GM12878 (cell line): ENCODE measurements at regions not wholly inside any gene's neighbourhood (a gene's known extent, or its start where the extent isn't known, plus 50 kb on each side); places are given as distances from the start of the nearest gene placed in this dataset.
A peak's percentile ranks its signal among the peaks of the same experiment; 100 is the strongest.

Source experiments
- ATAC-seq: fragments of 200-7000 bp; cut with Tn5 transposase; 3 replicates; pipeline ENCODE4 v1.9.1; 2020; ENCODE audit warnings: mild to moderate bottlenecking, moderate library complexity
- BruUV-seq: library from RNA; stranded (reverse); fragments of 400-500 nt; replicated peaks from 2 replicates; lab custom pipeline; 2021; lab: Mats Ljungman, UMichigan
- CTCF ChIA-PET: fragments of 300-600 bp; sonication (Branson Sonifier 250); formaldehyde crosslinking; extraction: SDS; loops from one replicate; lab custom pipeline; 2021; ENCODE audit warnings: inconsistent platforms; lab: Yijun Ruan, JAX
- POLR2A ChIA-PET: fragments of 350-600 bp; formaldehyde crosslinking; extraction: SDS; loops from one replicate; lab custom pipeline; 2021; ENCODE audit warnings: inconsistent platforms; lab: Charles Lee
- RAD21 ChIA-PET: fragments of 300-600 bp; sonication (Branson Sonifier 250); formaldehyde crosslinking; loops from one replicate; lab custom pipeline; 2023; ENCODE audit warnings: antibody characterized with exemption; ENCODE audit not compliant: unreplicated experiment; lab: Charles Lee
- SMC1A ChIA-PET: fragments of 300-600 bp; sonication (Branson Sonifier 250); formaldehyde crosslinking; loops from one replicate; lab custom pipeline; 2023; ENCODE audit not compliant: unreplicated experiment, uncharacterized antibody; lab: Charles Lee
- DNase-seq: peaks from one replicate; pipeline ENCODE4 v3.0.0-alpha.2; 2011; ENCODE audit warnings: low read depth, low spot score
- FAIRE-seq: peaks from 3 replicates; lab custom pipeline; 2011; peaks lifted over from hg19 to GRCh38; lab: Jason Lieb, UNC
- H2AFZ ChIP-seq: 2 replicates; pipeline ENCODE4 v1.6.0; 2011; ENCODE audit warnings: low read depth, low read length, control low read depth; ENCODE audit not compliant: control insufficient read depth
- H3K27ac ChIP-seq: 2 replicates; pipeline ENCODE4 v1.5.1; 2011; ENCODE audit warnings: control low read depth; ENCODE audit not compliant: control insufficient read depth, insufficient read depth
- H3K27me3 ChIP-seq, 2 experiments: replicated peaks in 1 of 2; 2 replicates each; pipeline versions ENCODE4 v1.6.0 to v1.6.1; 2011; ENCODE audit warnings: low read length in 1 of 2; ENCODE audit not compliant: control insufficient read depth in 2 of 2, insufficient read depth in 2 of 2
- H3K36me3 ChIP-seq, 2 experiments: 2 replicates each; pipeline ENCODE4 v1.5.1; 2011; ENCODE audit warnings: low read length in 1 of 2; ENCODE audit not compliant: control insufficient read depth in 2 of 2, insufficient read depth in 2 of 2
- H3K4me1 ChIP-seq: 2 replicates; pipeline ENCODE4 v1.6.1; 2011; ENCODE audit warnings: mild to moderate bottlenecking, low read length, moderate library complexity, mixed read lengths; ENCODE audit not compliant: control insufficient read depth, insufficient read depth
- H3K4me2 ChIP-seq: 2 replicates; pipeline ENCODE4 v1.6.0; 2011; ENCODE audit warnings: control low read depth; ENCODE audit not compliant: control insufficient read depth, insufficient read depth
- H3K4me3 ChIP-seq: fragments of 200-600 bp; sonication (generic); 2 replicates; pipeline ENCODE4 v1.5.1; 2016
- H3K79me2 ChIP-seq: 2 replicates; pipeline ENCODE4 v1.6.0; 2011; ENCODE audit warnings: low read length; ENCODE audit not compliant: control insufficient read depth, insufficient read depth
- H3K9ac ChIP-seq: 2 replicates; pipeline ENCODE4 v1.8.0; 2011; ENCODE audit warnings: low read length, control low read depth, mixed read lengths; ENCODE audit not compliant: control insufficient read depth, insufficient read depth
- H3K9me3 ChIP-seq: replicated peaks from 3 replicates; pipeline ENCODE4 v1.5.1; 2011; ENCODE audit warnings: mild to moderate bottlenecking, low read length; ENCODE audit not compliant: control insufficient read depth, insufficient read depth
- H4K20me1 ChIP-seq: 2 replicates; pipeline ENCODE4 v1.6.0; 2011; ENCODE audit not compliant: control insufficient read depth, insufficient read depth
- CBX3 ChIP-seq: fragments of 200-600 bp; sonication (generic); IDR thresholded peaks from 2 replicates; pipeline ENCODE4 v1.6.1; 2016; ENCODE audit warnings: low read depth, borderline replicate concordance
- CREM ChIP-seq: IDR thresholded peaks from 2 replicates; pipeline ENCODE4 v1.6.1; 2014; ENCODE audit warnings: antibody characterized with exemption, low read depth
- FOXK2 ChIP-seq: fragments of 450-650 bp; IDR thresholded peaks from 2 replicates; pipeline ENCODE4 v1.6.1; 2017; ENCODE audit warnings: mild to moderate bottlenecking, moderate library complexity
- MTA2 ChIP-seq: fragments of 450-650 bp; IDR thresholded peaks from 2 replicates; pipeline ENCODE4 v1.6.1; 2016; ENCODE audit warnings: low read depth, mild to moderate bottlenecking, moderate library complexity
- MYC ChIP-seq: IDR thresholded peaks from 2 replicates; pipeline ENCODE4 v1.6.1; 2011; ENCODE audit warnings: mild to moderate bottlenecking, low read length, moderate library complexity, inconsistent platforms; ENCODE audit not compliant: insufficient read depth, insufficient replicate concordance, insufficient read length, severe bottlenecking
- NR2F1 ChIP-seq: fragments of 450-650 bp; conservative IDR thresholded peaks from 2 replicates; pipeline ENCODE4 v1.6.1; 2017; ENCODE audit warnings: mild to moderate bottlenecking
- POLR2A ChIP-seq: IDR thresholded peaks from 2 replicates; pipeline ENCODE4 v1.6.1; 2011; ENCODE audit warnings: low read depth, mild to moderate bottlenecking, low read length
- RBBP5 ChIP-seq: fragments of 200-600 bp; sonication (generic); conservative IDR thresholded peaks from 2 replicates; pipeline ENCODE4 v1.6.1; 2016
- SREBF2 ChIP-seq: IDR thresholded peaks from 2 replicates; pipeline ENCODE4 v1.6.1; 2012; ENCODE audit warnings: mild to moderate bottlenecking, low read length
- SRF ChIP-seq, 2 experiments: IDR thresholded peaks; 2 replicates each; pipeline ENCODE4 v1.6.1; 2011; ENCODE audit warnings: low read depth in 2 of 2, low read length in 2 of 2, mild to moderate bottlenecking in 1 of 2, moderate library complexity in 1 of 2
- TCF3 ChIP-seq: IDR thresholded peaks from 2 replicates; pipeline ENCODE4 v1.6.1; 2012; ENCODE audit warnings: low read depth, mild to moderate bottlenecking, low read length, borderline replicate concordance; ENCODE audit not compliant: insufficient read depth
- WGBS: methylation state at CpG from one replicate; pipeline ENCODE4 v1.1.6; 2016; ENCODE audit warnings: low lambda C conversion rate; ENCODE audit not compliant: insufficient replicate concordance, insufficient coverage; ENCODE audit errors: missing lambda C conversion rate; 5-methylcytosine and 5-hydroxymethylcytosine counted together
- in situ Hi-C: fragments of 300-500 bp; cut with MboI; formaldehyde crosslinking; loops from 9 replicates; pipeline ENCODE4 v1.14.3; 2018; ENCODE audit warnings: mixed read lengths
- intact Hi-C: fragments of 100-400 bp; cut with micrococcal nuclease; formaldehyde crosslinking; loops from one replicate; pipeline ENCODE4 v1.14.2; 2022; ENCODE audit not compliant: unreplicated experiment
- TF ChIP-seq, protein P1 (sequence below): fragments of 450-650 bp; IDR thresholded peaks from 2 replicates; pipeline ENCODE4 v1.6.1; 2017; ENCODE audit warnings: mild to moderate bottlenecking, low read depth, inconsistent platforms; ENCODE audit not compliant: poor library complexity, severe bottlenecking
- TF ChIP-seq, protein P2 (sequence below): fragments of 150-350 bp; IDR thresholded peaks from 2 replicates; pipeline ENCODE4 v1.6.1; 2014; ENCODE audit warnings: mild to moderate bottlenecking, low read depth, low read length
- TF ChIP-seq, protein P3 (sequence below): IDR thresholded peaks from 2 replicates; pipeline ENCODE4 v1.6.1; 2011; ENCODE audit warnings: borderline replicate concordance, low read depth, mild to moderate bottlenecking, moderate library complexity, mixed read lengths, low read length; ENCODE audit not compliant: insufficient read depth; ENCODE audit errors: extremely low read length
- TF ChIP-seq, protein P4 (sequence below): fragments of 450-650 bp; formaldehyde crosslinking; IDR thresholded peaks from 2 replicates; pipeline ENCODE4 v1.4.0; 2022; ENCODE audit warnings: mild to moderate bottlenecking, moderate library complexity

DNA sequence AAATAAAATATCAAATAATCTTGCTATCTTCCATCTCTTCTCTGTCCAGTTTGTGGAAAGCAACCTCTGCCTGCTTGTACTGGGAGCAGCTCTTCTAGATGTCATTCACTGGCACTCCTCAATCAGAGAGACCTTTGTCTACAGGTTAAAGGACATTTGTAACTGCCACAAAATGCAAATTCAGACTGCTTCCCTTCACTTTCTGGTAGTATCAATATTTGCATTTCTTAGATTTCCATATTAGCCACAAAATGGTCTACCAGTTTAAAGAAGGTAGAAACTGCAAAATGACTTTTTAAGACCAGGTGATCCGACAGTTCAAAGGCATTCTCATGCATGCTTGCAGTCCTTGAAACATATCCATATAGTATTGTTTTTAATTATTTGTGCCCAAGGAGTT, 51.7 kb upstream of the RCN1 start (continued):
- TF ChIP-seq, protein P1, sequence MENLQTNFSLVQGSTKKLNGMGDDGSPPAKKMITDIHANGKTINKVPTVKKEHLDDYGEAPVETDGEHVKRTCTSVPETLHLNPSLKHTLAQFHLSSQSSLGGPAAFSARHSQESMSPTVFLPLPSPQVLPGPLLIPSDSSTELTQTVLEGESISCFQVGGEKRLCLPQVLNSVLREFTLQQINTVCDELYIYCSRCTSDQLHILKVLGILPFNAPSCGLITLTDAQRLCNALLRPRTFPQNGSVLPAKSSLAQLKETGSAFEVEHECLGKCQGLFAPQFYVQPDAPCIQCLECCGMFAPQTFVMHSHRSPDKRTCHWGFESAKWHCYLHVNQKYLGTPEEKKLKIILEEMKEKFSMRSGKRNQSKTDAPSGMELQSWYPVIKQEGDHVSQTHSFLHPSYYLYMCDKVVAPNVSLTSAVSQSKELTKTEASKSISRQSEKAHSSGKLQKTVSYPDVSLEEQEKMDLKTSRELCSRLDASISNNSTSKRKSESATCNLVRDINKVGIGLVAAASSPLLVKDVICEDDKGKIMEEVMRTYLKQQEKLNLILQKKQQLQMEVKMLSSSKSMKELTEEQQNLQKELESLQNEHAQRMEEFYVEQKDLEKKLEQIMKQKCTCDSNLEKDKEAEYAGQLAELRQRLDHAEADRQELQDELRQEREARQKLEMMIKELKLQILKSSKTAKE, result no peak
- TF ChIP-seq MYC (no peak), NR2F1 (0 out of 2 replicates have a peak, but pooled peaks have one; percentile 29)
- TF ChIP-seq, protein P2, sequence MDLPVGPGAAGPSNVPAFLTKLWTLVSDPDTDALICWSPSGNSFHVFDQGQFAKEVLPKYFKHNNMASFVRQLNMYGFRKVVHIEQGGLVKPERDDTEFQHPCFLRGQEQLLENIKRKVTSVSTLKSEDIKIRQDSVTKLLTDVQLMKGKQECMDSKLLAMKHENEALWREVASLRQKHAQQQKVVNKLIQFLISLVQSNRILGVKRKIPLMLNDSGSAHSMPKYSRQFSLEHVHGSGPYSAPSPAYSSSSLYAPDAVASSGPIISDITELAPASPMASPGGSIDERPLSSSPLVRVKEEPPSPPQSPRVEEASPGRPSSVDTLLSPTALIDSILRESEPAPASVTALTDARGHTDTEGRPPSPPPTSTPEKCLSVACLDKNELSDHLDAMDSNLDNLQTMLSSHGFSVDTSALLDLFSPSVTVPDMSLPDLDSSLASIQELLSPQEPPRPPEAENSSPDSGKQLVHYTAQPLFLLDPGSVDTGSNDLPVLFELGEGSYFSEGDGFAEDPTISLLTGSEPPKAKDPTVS, result no peak

DNA sequence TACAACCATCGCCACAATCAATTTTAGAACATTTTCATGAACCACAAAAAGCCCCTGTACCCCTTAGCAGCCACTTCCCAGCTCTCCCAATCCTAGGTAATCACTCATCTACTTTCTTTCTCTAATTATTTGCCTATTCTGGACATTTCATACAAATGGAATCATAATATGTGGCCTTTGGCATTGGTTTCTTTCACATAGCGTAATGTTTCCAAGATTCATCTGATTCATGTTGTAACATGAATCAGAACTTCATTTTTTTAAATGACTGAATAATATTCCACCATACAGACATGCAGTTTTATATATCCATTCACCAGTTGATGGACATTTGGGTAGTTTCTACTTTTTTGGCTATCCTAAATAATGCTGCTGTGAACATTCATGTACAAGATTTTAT, 56.2 kb upstream of the RCN1 start:
- Histone ChIP-seq H4K20me1 (no peaks in the 10 kb centered on the region), H3K4me1 (0 out of 2 replicates have a peak, but pooled peaks cover 4% of the 10 kb centered on the region), H2AFZ (no peak overlapping the region), H3K9ac (no peak overlapping the region), H3K27ac (no peak overlapping the region), H3K36me3 (no peaks in the 10 kb centered on the region), H3K4me2 (no peak overlapping the region), H3K9me3 (no peaks in the 10 kb centered on the region), H3K27me3 (no peaks in the 10 kb centered on the region), H3K4me3 (no peak overlapping the region), H3K79me2 (no peaks in the 10 kb centered on the region)
- RAD21 ChIA-PET, result no interaction called here
- ATAC-seq (no peak), DNase-seq (no peak), FAIRE-seq (no peak)
- WGBS, result 95% methylated on average over 2 of the region's 2 CpGs
- no TSS peak for BruUV-seq
- POLR2A ChIA-PET, result interaction anchor here (0.6 kb wide), 1 partner anchor 67 kb away, joined by 3 read pairs; no protein-coding TSS in a partner anchor
- CTCF ChIA-PET, result interaction anchor here (1.1 kb wide), 1 partner anchor 12 kb away, joined by 5 read pairs; no protein-coding TSS in a partner anchor
- in situ Hi-C loops (no loop called here), intact Hi-C loops (no loop called here)
- SMC1A ChIA-PET, result interaction anchor here (0.6 to 1.4 kb wide), 3 partner anchors 18 to 276 kb away, joined by 3 to 4 read pairs (median 3); no protein-coding TSS in a partner anchor
- TF ChIP-seq FOXK2, result no peak
- no peak for TF ChIP-seq SREBF2
- no peak for TF ChIP-seq CREM
- no peak for TF ChIP-seq POLR2A
- TF ChIP-seq TCF3, result no peak
- TF ChIP-seq CBX3, result no peak
- TF ChIP-seq, protein P3, sequence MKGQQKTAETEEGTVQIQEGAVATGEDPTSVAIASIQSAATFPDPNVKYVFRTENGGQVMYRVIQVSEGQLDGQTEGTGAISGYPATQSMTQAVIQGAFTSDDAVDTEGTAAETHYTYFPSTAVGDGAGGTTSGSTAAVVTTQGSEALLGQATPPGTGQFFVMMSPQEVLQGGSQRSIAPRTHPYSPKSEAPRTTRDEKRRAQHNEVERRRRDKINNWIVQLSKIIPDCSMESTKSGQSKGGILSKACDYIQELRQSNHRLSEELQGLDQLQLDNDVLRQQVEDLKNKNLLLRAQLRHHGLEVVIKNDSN, result no peak
- no peak for TF ChIP-seq SRF (IDR thresholded peaks at IDR 0.05; ENCODE audit: low read depth in 2 of 2, low read length in 2 of 2)
- TF ChIP-seq MTA2, result no peak
- no peak for TF ChIP-seq RBBP5
- TF ChIP-seq, protein P4, sequence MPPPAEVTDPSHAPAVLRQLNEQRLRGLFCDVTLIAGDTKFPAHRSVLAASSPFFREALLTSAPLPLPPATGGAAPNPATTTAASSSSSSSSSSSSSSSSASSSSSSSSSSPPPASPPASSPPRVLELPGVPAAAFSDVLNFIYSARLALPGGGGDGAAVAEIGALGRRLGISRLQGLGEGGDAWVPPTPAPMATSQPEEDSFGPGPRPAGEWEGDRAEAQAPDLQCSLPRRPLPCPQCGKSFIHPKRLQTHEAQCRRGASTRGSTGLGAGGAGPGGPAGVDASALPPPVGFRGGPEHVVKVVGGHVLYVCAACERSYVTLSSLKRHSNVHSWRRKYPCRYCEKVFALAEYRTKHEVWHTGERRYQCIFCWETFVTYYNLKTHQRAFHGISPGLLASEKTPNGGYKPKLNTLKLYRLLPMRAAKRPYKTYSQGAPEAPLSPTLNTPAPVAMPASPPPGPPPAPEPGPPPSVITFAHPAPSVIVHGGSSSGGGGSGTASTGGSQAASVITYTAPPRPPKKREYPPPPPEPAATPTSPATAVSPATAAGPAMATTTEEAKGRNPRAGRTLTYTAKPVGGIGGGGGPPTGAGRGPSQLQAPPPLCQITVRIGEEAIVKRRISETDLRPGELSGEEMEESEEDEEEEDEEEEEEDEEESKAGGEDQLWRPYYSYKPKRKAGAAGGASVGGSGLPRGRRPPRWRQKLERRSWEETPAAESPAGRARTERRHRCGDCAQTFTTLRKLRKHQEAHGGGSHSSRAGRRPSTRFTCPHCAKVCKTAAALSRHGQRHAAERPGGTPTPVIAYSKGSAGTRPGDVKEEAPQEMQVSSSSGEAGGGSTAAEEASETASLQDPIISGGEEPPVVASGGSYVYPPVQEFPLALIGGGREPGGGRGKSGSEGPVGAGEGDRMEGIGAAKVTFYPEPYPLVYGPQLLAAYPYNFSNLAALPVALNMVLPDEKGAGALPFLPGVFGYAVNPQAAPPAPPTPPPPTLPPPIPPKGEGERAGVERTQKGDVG (CRISPR knock-in tag), result no peak
